T follicular helper cell (primary cell): ENCODE measurements at regions not wholly inside any gene's neighbourhood (a gene's known extent, or its start where the extent isn't known, plus 50 kb on each side); places are given as distances from the start of the nearest gene placed in this dataset.

Source experiments
- DNase-seq: peaks from one replicate; pipeline ENCODE4 v3.0.0-alpha.2; 2020; ENCODE audit warnings: low read depth

GRCh38 chr22:47780281-47780875 is 1017.9 kb downstream of the TBC1D22A start:
- DNase-seq, result no peak

GRCh38 chr22:47779474-47779873 is 1017.0 kb downstream of the TBC1D22A start:
- DNase-seq, result no peak

- no peak for DNase-seq
Measured at GRCh38 chr22:47778160-47778658, 1015.8 kb downstream of the TBC1D22A start.

GRCh38 chr22:47777426-47777825 is 1015.0 kb downstream of the TBC1D22A start:
- DNase-seq, result no peak

- no peak for DNase-seq
Measured at GRCh38 chr22:47776329-47776728, 1013.9 kb downstream of the TBC1D22A start.

- no peak for DNase-seq
Measured at GRCh38 chr22:47775686-47776085, 1013.2 kb downstream of the TBC1D22A start.

- no peak for DNase-seq
Measured at GRCh38 chr22:47775191-47775590, 1012.7 kb downstream of the TBC1D22A start.

- DNase-seq, result no peak
Measured at GRCh38 chr22:47773635-47774034, 1011.2 kb downstream of the TBC1D22A start.

- DNase-seq, result no peak
Measured at GRCh38 chr22:47772864-47773263, 1010.4 kb downstream of the TBC1D22A start.

- DNase-seq, result no peak
Measured at GRCh38 chr22:47769652-47770051, 1007.2 kb downstream of the TBC1D22A start.

GRCh38 chr22:47768027-47768426 is 1005.6 kb downstream of the TBC1D22A start:
- no peak for DNase-seq

- DNase-seq, result no peak
Measured at GRCh38 chr22:47767403-47767802, 1005.0 kb downstream of the TBC1D22A start.

GRCh38 chr22:47765757-47766156 is 1003.3 kb downstream of the TBC1D22A start:
- no peak for DNase-seq

GRCh38 chr22:47762141-47762540 is 999.7 kb downstream of the TBC1D22A start:
- no peak for DNase-seq

GRCh38 chr22:47759909-47760308 is 997.5 kb downstream of the TBC1D22A start:
- no peak for DNase-seq

GRCh38 chr22:47757741-47758140 is 995.3 kb downstream of the TBC1D22A start:
- DNase-seq, result no peak

GRCh38 chr22:47750086-47750485 is 987.6 kb downstream of the TBC1D22A start:
- no peak for DNase-seq

- DNase-seq, result no peak
Measured at GRCh38 chr22:47748957-47749356, 986.5 kb downstream of the TBC1D22A start.

- DNase-seq, result no peak
Measured at GRCh38 chr22:47748271-47748670, 985.8 kb downstream of the TBC1D22A start.

GRCh38 chr22:47740109-47740805 is 977.8 kb downstream of the TBC1D22A start:
- DNase-seq, result no peak

- DNase-seq, result no peak
Measured at GRCh38 chr22:47739291-47740015, 977.0 kb downstream of the TBC1D22A start.

GRCh38 chr22:47738472-47739013 is 976.1 kb downstream of the TBC1D22A start:
- DNase-seq, result no peak
